ENCODE measurements at regions not wholly inside any gene's neighbourhood (a gene's known extent, or its start where the extent isn't known, plus 50 kb on each side); places are given as distances from the start of the nearest gene placed in this dataset.

GRCh38 chr5:147972076-147972840 is 65.9 kb upstream of the C5orf46 start:
- CTCF ChIA-PET (ENCODE audit: partially characterized antibody), result interaction anchor here (0.8 to 1.5 kb wide), 5 partner anchors 9 to 54 kb away, joined by 3 to 7 read pairs (median 3); no protein-coding TSS in a partner anchor

More at GRCh38 chr5:147972076-147972840, 65.9 kb upstream of the C5orf46 start:
- no peak overlapping the region for H2BK15ac ChIP-seq (ENCODE audit: low read length)
- no peaks in the 10 kb centered on the region for H3K27me3 ChIP-seq (replicated peaks in 1 of 4; ENCODE audit: control insufficient read depth in 3 of 4, extremely low read depth in 1 of 4, insufficient read depth in 3 of 4, low read length in 3 of 4)
- no peak overlapping the region for H2AK5ac ChIP-seq (ENCODE audit: low read depth, low read length)
- no peak overlapping the region for H3K4ac ChIP-seq (replicated peaks; ENCODE audit: insufficient read length, low read depth, low read length)
- no peak overlapping the region for H3K4me3 ChIP-seq (ENCODE audit: extremely low read depth in 1 of 4, insufficient read depth in 2 of 4, low read depth in 3 of 4, low read length in 4 of 4)
- H3K56ac ChIP-seq (replicated peaks; ENCODE audit: insufficient read length, low read depth, low read length), result no peak overlapping the region
- DNase-seq (ENCODE audit: low read depth in 1 of 2, low spot score in 2 of 2), result no peak
- no peaks in the 10 kb centered on the region for H3K79me1 ChIP-seq (ENCODE audit: low read depth, low read length)
- WGBS, 2 experiments (ENCODE audit: extremely low coverage in 1 of 2, insufficient coverage in 1 of 2, insufficient read length in 1 of 2, insufficient replicate concordance in 2 of 2, low coverage in 1 of 2, low lambda C conversion rate in 2 of 2, missing lambda C conversion rate in 1 of 2), result 91% methylated on average over 7 of the region's 7 CpGs; no CpG with 5 or more reads in 1 of the 2 experiments
- H3K9ac ChIP-seq (replicated peaks in 1 of 4; ENCODE audit: extremely low read depth in 1 of 4, low read depth in 3 of 4, low read length in 3 of 4), result no peak overlapping the region
- no peak overlapping the region for H3K14ac ChIP-seq (ENCODE audit: insufficient read length)
- no peak overlapping the region for H3K23ac ChIP-seq (ENCODE audit: insufficient read length)
- no peaks in the 10 kb centered on the region for H3K79me2 ChIP-seq (ENCODE audit: control insufficient read depth in 1 of 2, insufficient read depth in 2 of 2, low read length in 2 of 2)
- H3K27ac ChIP-seq (ENCODE audit: low read depth, low read length), result no peak overlapping the region
- no peak overlapping the region for H3K18ac ChIP-seq (ENCODE audit: extremely low read depth, low read length)
- no peaks in the 10 kb centered on the region; a peak in 1 of 8 replicates for H3K36me3 ChIP-seq (ENCODE audit: control insufficient read depth in 2 of 4, insufficient read depth in 4 of 4, low read length in 3 of 4)
- POLR2A ChIA-PET (ENCODE audit: partially characterized antibody), result interaction anchor here (1.2 kb wide), 1 partner anchor 25 kb away, joined by 5 read pairs; no protein-coding TSS in a partner anchor
- no peak overlapping the region for H4K91ac ChIP-seq (replicated peaks; ENCODE audit: insufficient read length, low read length)
- H3K23me2 ChIP-seq (ENCODE audit: low read depth, low read length), result no peaks in the 10 kb centered on the region
- H2BK5ac ChIP-seq (ENCODE audit: low read depth, low read length), result no peak overlapping the region
- TF ChIP-seq TEAD4 (IDR thresholded peaks at IDR 0.05; ENCODE audit: low read depth, low read length) (no peak), CTCF (IDR thresholded peaks at IDR 0.05; ENCODE audit: control extremely low read depth in 1 of 3, insufficient read depth in 1 of 3, low read depth in 1 of 3, low read length in 3 of 3) (no peak)
- H3K9me3 ChIP-seq (ENCODE audit: insufficient read depth in 2 of 2, low read depth in 1 of 2, low read length in 1 of 2), result no peaks in the 10 kb centered on the region
- H4K8ac ChIP-seq (ENCODE audit: extremely low read depth, insufficient read depth, low read length), result no peak overlapping the region
- H2BK20ac ChIP-seq (ENCODE audit: low read length), result no peak overlapping the region
- no peak overlapping the region for H2BK12ac ChIP-seq (ENCODE audit: low read depth, low read length)
- H2BK120ac ChIP-seq (replicated peaks; ENCODE audit: low read depth, low read length), result no peak overlapping the region
- H4K20me1 ChIP-seq (replicated peaks in 1 of 2; ENCODE audit: control insufficient read depth in 1 of 2, insufficient read depth in 2 of 2, low read length in 2 of 2), result no peaks in the 10 kb centered on the region
- no peak for FAIRE-seq
- no peak overlapping the region for H4K5ac ChIP-seq (ENCODE audit: insufficient read length, low read depth, low read length)
- peaks cover 0 to 3% (median 0%) of the 10 kb centered on the region in 4 experiments; a peak in 1 of 7 replicates for H3K4me1 ChIP-seq (replicated peaks in 1 of 4; ENCODE audit: control insufficient read depth in 3 of 4, insufficient read depth in 4 of 4, low read length in 3 of 4)
- H3K4me2 ChIP-seq (ENCODE audit: insufficient read depth in 1 of 2, low read depth in 2 of 2, low read length in 2 of 2), result no peak overlapping the region
- no peak overlapping the region for H2AFZ ChIP-seq (ENCODE audit: low read length)

Measured in H1 (cell line).